ENCODE measurements at regions not wholly inside any gene's neighbourhood (a gene's known extent, or its start where the extent isn't known, plus 50 kb on each side); places are given as distances from the start of the nearest gene placed in this dataset.
"Not testable (repeated sequence)": the region's sequence is repeated elsewhere in the genome, so short reads cannot be mapped to it uniquely, and the experiment has no call there.

GRCh38 chr3:22401499-22401898, 650.5 kb upstream of the ZNF385D start:
- H3K4me1 Mint-ChIP-seq (ENCODE audit: low read depth, unreplicated experiment) = no peaks in the 10 kb centered on the region
- Histone ChIP-seq H3K9me3 (no peaks in the 10 kb centered on the region), H3K36me3 (ENCODE audit: control insufficient read depth, insufficient read depth, low read length) (no peaks in the 10 kb centered on the region), H3K4me3 (ENCODE audit: low read depth, low read length) (no peak overlapping the region), H3K27me3 (replicated peaks; ENCODE audit: control insufficient read depth, insufficient read depth, low read length) (no peaks in the 10 kb centered on the region), H3K4me1 (no peaks in the 10 kb centered on the region)
- ChIA-PET POLR2A (no interaction called here), CTCF (no interaction called here)
- no peaks in the 10 kb centered on the region for H3K36me3 Mint-ChIP-seq (ENCODE audit: insufficient read depth, unreplicated experiment)
- H3K4me3 Mint-ChIP-seq (ENCODE audit: unreplicated experiment) = no peak overlapping the region
- TF ChIP-seq, protein P1, sequence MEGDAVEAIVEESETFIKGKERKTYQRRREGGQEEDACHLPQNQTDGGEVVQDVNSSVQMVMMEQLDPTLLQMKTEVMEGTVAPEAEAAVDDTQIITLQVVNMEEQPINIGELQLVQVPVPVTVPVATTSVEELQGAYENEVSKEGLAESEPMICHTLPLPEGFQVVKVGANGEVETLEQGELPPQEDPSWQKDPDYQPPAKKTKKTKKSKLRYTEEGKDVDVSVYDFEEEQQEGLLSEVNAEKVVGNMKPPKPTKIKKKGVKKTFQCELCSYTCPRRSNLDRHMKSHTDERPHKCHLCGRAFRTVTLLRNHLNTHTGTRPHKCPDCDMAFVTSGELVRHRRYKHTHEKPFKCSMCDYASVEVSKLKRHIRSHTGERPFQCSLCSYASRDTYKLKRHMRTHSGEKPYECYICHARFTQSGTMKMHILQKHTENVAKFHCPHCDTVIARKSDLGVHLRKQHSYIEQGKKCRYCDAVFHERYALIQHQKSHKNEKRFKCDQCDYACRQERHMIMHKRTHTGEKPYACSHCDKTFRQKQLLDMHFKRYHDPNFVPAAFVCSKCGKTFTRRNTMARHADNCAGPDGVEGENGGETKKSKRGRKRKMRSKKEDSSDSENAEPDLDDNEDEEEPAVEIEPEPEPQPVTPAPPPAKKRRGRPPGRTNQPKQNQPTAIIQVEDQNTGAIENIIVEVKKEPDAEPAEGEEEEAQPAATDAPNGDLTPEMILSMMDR (IDR thresholded peaks at IDR 0.05; ENCODE audit: insufficient read depth in 1 of 2, low read depth in 1 of 2, low read length in 1 of 2, severe bottlenecking in 1 of 2, unreplicated experiment in 1 of 2) = no peak
- no peaks in the 10 kb centered on the region for H3K27me3 Mint-ChIP-seq (ENCODE audit: insufficient read depth, unreplicated experiment)
- no peak overlapping the region for H3K27ac Mint-ChIP-seq (ENCODE audit: unreplicated experiment)
- no TSS peak for BruUV-seq (replicated peaks)
- DNase-seq = no peak
- intact Hi-C loops (cut with micrococcal nuclease; ENCODE audit: unreplicated experiment) = no loop called here
- no peaks in the 10 kb centered on the region for H3K9me3 Mint-ChIP-seq (ENCODE audit: unreplicated experiment)

- ChIA-PET CTCF (no interaction called here), POLR2A (no interaction called here)
- Mint-ChIP-seq H3K27ac (ENCODE audit: unreplicated experiment) (no peak overlapping the region), H3K36me3 (ENCODE audit: insufficient read depth, unreplicated experiment) (no peaks in the 10 kb centered on the region), H3K27me3 (ENCODE audit: insufficient read depth, unreplicated experiment) (peaks cover 3% of the 10 kb centered on the region), H3K4me1 (ENCODE audit: low read depth, unreplicated experiment) (no peaks in the 10 kb centered on the region), H3K4me3 (ENCODE audit: unreplicated experiment) (no peak overlapping the region), H3K9me3 (ENCODE audit: unreplicated experiment) (peaks cover 6% of the 10 kb centered on the region)
- Histone ChIP-seq H3K4me1 (no peaks in the 10 kb centered on the region), H3K4me3 (ENCODE audit: low read depth, low read length) (no peak overlapping the region), H3K9me3 (no peaks in the 10 kb centered on the region), H3K27me3 (replicated peaks; ENCODE audit: control insufficient read depth, insufficient read depth, low read length) (no peaks in the 10 kb centered on the region), H3K36me3 (ENCODE audit: control insufficient read depth, insufficient read depth, low read length) (no peaks in the 10 kb centered on the region)
- no peak for DNase-seq
- TF ChIP-seq, protein P1 (IDR thresholded peaks at IDR 0.05; ENCODE audit: insufficient read depth in 1 of 2, low read depth in 1 of 2, low read length in 1 of 2, severe bottlenecking in 1 of 2, unreplicated experiment in 1 of 2) = no peak
- no TSS peak for BruUV-seq (replicated peaks)
- intact Hi-C loops (cut with micrococcal nuclease; ENCODE audit: unreplicated experiment) = no loop called here
These were observed 663.2 kb upstream of the ZNF385D start for GRCh38 chr3:22414239-22414638.

- CTCF ChIA-PET = not testable (repeated sequence)
These were observed 665.9 kb upstream of the ZNF385D start for GRCh38 chr3:22416838-22417446.

DNA sequence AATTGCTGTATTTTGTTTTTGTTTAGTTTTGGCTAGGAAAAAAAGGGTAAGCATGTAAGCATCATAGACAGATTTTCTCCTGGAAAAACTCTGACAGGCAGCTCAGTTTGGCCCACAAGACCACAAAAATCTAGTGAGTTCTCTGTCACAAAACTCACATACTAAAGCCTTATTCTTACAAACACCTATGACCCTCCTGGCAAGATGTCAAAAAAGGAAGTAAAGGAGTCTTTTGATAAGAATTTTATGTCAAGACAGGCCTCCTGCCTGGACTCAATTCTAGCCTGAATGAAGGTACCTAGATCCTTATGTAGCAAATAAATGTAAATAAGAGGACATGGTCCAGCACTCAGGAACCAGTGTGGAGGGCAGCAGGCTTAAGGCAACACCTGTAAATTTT, 668.3 kb upstream of the ZNF385D start:
- H3K4me3 ChIP-seq (ENCODE audit: low read depth, low read length) = no peak overlapping the region
- H3K36me3 ChIP-seq (ENCODE audit: control insufficient read depth, insufficient read depth, low read length) = no peaks in the 10 kb centered on the region
- TF ChIP-seq, protein P1 (IDR thresholded peaks at IDR 0.05; ENCODE audit: insufficient read depth in 1 of 2, low read depth in 1 of 2, low read length in 1 of 2, severe bottlenecking in 1 of 2, unreplicated experiment in 1 of 2) = no peak
- Mint-ChIP-seq H3K4me1 (ENCODE audit: low read depth, unreplicated experiment) (no peaks in the 10 kb centered on the region), H3K4me3 (ENCODE audit: unreplicated experiment) (no peak overlapping the region), H3K27me3 (ENCODE audit: insufficient read depth, unreplicated experiment) (no peaks in the 10 kb centered on the region), H3K36me3 (ENCODE audit: insufficient read depth, unreplicated experiment) (no peaks in the 10 kb centered on the region), H3K9me3 (ENCODE audit: unreplicated experiment) (peaks cover 6% of the 10 kb centered on the region), H3K27ac (ENCODE audit: unreplicated experiment) (no peak overlapping the region)
- no peak for DNase-seq
- intact Hi-C loops (cut with micrococcal nuclease; ENCODE audit: unreplicated experiment) = no loop called here
- no peaks in the 10 kb centered on the region for H3K27me3 ChIP-seq (replicated peaks; ENCODE audit: control insufficient read depth, insufficient read depth, low read length)
- POLR2A ChIA-PET = no interaction called here
- no peaks in the 10 kb centered on the region for H3K4me1 ChIP-seq
- no TSS peak for BruUV-seq (replicated peaks)
- H3K9me3 ChIP-seq = no peaks in the 10 kb centered on the region
- CTCF ChIA-PET = no interaction called here

More at GRCh38 chr3:22416838-22417446, 665.9 kb upstream of the ZNF385D start:
- BruUV-seq (replicated peaks); H3K9me3 ChIP-seq; DNase-seq; H3K4me3 Mint-ChIP-seq (ENCODE audit: unreplicated experiment); H3K27me3 Mint-ChIP-seq (ENCODE audit: insufficient read depth, unreplicated experiment); H3K36me3 Mint-ChIP-seq (ENCODE audit: insufficient read depth, unreplicated experiment); H3K36me3 ChIP-seq (ENCODE audit: control insufficient read depth, insufficient read depth, low read length); POLR2A ChIA-PET; H3K27ac Mint-ChIP-seq (ENCODE audit: unreplicated experiment); H3K4me3 ChIP-seq (ENCODE audit: low read depth, low read length); H3K9me3 Mint-ChIP-seq (ENCODE audit: unreplicated experiment); H3K4me1 ChIP-seq; H3K27me3 ChIP-seq (replicated peaks; ENCODE audit: control insufficient read depth, insufficient read depth, low read length); intact Hi-C loops (cut with micrococcal nuclease; ENCODE audit: unreplicated experiment); H3K4me1 Mint-ChIP-seq (ENCODE audit: low read depth, unreplicated experiment): not testable (repeated sequence)

All from Caco-2 (cell line).